Mammary epithelial cell (primary cell): ENCODE measurements at regions not wholly inside any gene's neighbourhood (a gene's known extent, or its start where the extent isn't known, plus 50 kb on each side); places are given as distances from the start of the nearest gene placed in this dataset.

Source experiments
- CTCF ChIP-seq, 2 donors: IDR thresholded peaks in 1 of 2; conservative IDR thresholded peaks in 1 of 2; 2 replicates each; pipeline ENCODE4 v1.5.1; 2011 to 2012; ENCODE audit warnings: inconsistent platforms in 2 of 2, low read length in 2 of 2, mild to moderate bottlenecking in 2 of 2, control low read depth in 1 of 2, low read depth in 1 of 2; ENCODE audit not compliant: insufficient read depth in 1 of 2; ENCODE audit errors: extremely low read depth in 1 of 2
- EZH2 ChIP-seq: IDR thresholded peaks from 2 replicates; pipeline ENCODE4 v1.6.1; 2012; ENCODE audit warnings: low read length, inconsistent platforms, borderline replicate concordance

- no peak for TF ChIP-seq CTCF (conservative IDR thresholded peaks at IDR 0.05 in 1 of 2, IDR thresholded peaks at IDR 0.05 in 1 of 2; ENCODE audit: extremely low read depth in 1 of 2, insufficient read depth in 1 of 2, low read depth in 1 of 2, low read length in 2 of 2)
- TF ChIP-seq EZH2: no peak
Measured at GRCh38 chr6:153449279-153449678, 318.2 kb upstream of the RGS17 start.
